ENCODE measurements at regions not wholly inside any gene's neighbourhood (a gene's known extent, or its start where the extent isn't known, plus 50 kb on each side); places are given as distances from the start of the nearest gene placed in this dataset.
"Not testable (repeated sequence)": the region's sequence is repeated elsewhere in the genome, so short reads cannot be mapped to it uniquely, and the experiment has no call there.

DNA sequence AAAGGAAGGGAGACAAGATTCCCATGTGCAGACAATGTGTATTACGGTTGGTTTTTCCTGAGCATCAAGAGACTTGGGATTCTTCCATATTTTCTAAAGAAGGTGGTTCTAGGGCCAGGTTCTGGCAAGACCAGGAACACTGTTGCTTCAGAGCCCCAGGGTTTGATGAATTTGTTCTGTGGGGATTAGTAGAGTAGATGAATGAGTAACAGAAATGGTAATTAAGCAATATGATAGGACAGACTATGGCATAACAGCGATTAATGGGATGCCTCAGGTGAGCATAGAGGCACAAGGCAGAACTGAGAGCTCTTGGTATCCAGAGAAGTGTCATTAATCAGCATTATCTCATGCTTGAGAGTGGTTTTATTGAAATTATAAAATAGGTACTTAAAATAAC is 82.8 kb upstream of the PNPT1 start:
- peaks cover 8% of the 10 kb centered on the region for H3K4me1 Mint-ChIP-seq (ENCODE audit: unreplicated experiment)
- H3K27ac Mint-ChIP-seq, result no peak overlapping the region
- H3K9me3 Mint-ChIP-seq, result peaks cover 11% of the 10 kb centered on the region
- no peak for DNase-seq (ENCODE audit: extremely low spot score, unreplicated experiment)
- TF ChIP-seq CTCF (conservative IDR thresholded peaks at IDR 0.05), result no peak
- no peaks in the 10 kb centered on the region for H3K36me3 Mint-ChIP-seq
- H3K27me3 Mint-ChIP-seq, result peaks cover 13% of the 10 kb centered on the region
- no peak overlapping the region for H3K4me3 Mint-ChIP-seq

DNA sequence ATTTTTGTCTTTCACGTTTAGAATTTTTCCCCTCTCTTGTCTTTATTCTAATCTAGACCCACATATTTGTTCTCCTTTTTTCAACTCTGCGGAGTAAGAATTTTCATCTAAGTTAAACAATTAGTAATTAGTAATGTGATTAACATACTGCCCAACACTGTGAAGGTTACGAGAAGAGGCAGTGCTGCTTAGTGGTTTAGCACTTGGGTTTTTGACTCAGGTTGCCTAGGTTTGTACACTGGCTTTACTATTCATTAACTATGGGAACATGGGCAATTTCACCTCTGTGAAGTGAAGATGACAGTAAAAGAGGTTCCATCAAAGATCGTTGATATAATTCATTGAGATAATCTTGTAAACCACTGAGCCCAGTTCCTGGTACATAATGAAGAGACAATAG is 82.2 kb upstream of the PNPT1 start:
- peaks cover 9% of the 10 kb centered on the region for H3K4me1 Mint-ChIP-seq (ENCODE audit: unreplicated experiment)
- H3K27ac Mint-ChIP-seq, result no peak overlapping the region
- H3K27me3 Mint-ChIP-seq, result peaks cover 16% of the 10 kb centered on the region
- H3K9me3 Mint-ChIP-seq, result peaks cover 11% of the 10 kb centered on the region
- no peak overlapping the region for H3K4me3 Mint-ChIP-seq
- H3K36me3 Mint-ChIP-seq, result no peaks in the 10 kb centered on the region
- no peak for DNase-seq (ENCODE audit: extremely low spot score, unreplicated experiment)
- no peak for TF ChIP-seq CTCF (conservative IDR thresholded peaks at IDR 0.05)

DNA sequence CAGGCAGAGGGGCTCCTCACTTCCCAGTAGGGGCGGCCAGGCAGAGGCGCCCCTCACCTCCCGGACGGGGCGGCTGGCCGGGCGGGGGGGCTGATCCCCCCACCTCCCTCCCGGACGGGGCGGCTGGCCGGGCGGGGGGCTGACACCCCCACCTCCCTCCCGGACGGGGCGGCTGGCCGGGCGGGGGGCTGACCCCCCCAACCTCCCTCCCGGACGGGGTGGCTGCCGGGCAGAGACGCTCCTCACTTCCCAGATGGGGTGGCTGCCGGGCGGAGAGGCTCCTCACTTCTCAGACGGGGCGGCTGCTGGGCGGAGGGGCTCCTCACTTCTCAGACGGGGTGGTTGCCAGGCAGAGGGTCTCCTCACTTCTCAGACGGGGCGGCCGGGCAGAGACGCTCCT is 80.0 kb upstream of the PNPT1 start:
- not testable (repeated sequence) for DNase-seq (ENCODE audit: extremely low spot score, unreplicated experiment); H3K9me3 Mint-ChIP-seq

GRCh38 chr2:55772109-55772980 is 78.7 kb upstream of the PNPT1 start:
- H3K9me3 Mint-ChIP-seq, result peaks cover 5% of the 10 kb centered on the region
- peaks cover 21% of the 10 kb centered on the region for H3K27me3 Mint-ChIP-seq
- peaks cover 5% of the 10 kb centered on the region for H3K4me1 Mint-ChIP-seq (ENCODE audit: unreplicated experiment)
- H3K4me3 Mint-ChIP-seq, result no peak overlapping the region
- no peaks in the 10 kb centered on the region for H3K36me3 Mint-ChIP-seq
- no peak for TF ChIP-seq CTCF (conservative IDR thresholded peaks at IDR 0.05)
- no peak for DNase-seq (ENCODE audit: extremely low spot score, unreplicated experiment)
- no peak overlapping the region for H3K27ac Mint-ChIP-seq

More for the DNA sequence above, 80.0 kb upstream of the PNPT1 start:
- H3K4me1 Mint-ChIP-seq (ENCODE audit: unreplicated experiment); H3K36me3 Mint-ChIP-seq; H3K4me3 Mint-ChIP-seq; H3K27ac Mint-ChIP-seq: not testable (repeated sequence)
- H3K27me3 Mint-ChIP-seq, result peaks cover 16% of the 10 kb centered on the region

GRCh38 chr2:55771612-55772011 is 78.0 kb upstream of the PNPT1 start:
- TF ChIP-seq CTCF (conservative IDR thresholded peaks at IDR 0.05), result peak; percentile 79
- peaks cover 5% of the 10 kb centered on the region for H3K4me1 Mint-ChIP-seq (ENCODE audit: unreplicated experiment)
- peaks cover 21% of the 10 kb centered on the region for H3K27me3 Mint-ChIP-seq
- no peak overlapping the region for H3K27ac Mint-ChIP-seq
- DNase-seq (ENCODE audit: extremely low spot score, unreplicated experiment), result no peak
- peaks cover 5% of the 10 kb centered on the region for H3K9me3 Mint-ChIP-seq
- H3K4me3 Mint-ChIP-seq, result no peak overlapping the region
- no peaks in the 10 kb centered on the region for H3K36me3 Mint-ChIP-seq

- no peak overlapping the region for H3K4me3 Mint-ChIP-seq
- H3K9me3 Mint-ChIP-seq, result no peaks in the 10 kb centered on the region
- TF ChIP-seq CTCF (conservative IDR thresholded peaks at IDR 0.05), result no peak
- peaks cover 20% of the 10 kb centered on the region for H3K27me3 Mint-ChIP-seq
- no peaks in the 10 kb centered on the region for H3K36me3 Mint-ChIP-seq
- peaks cover 5% of the 10 kb centered on the region for H3K4me1 Mint-ChIP-seq (ENCODE audit: unreplicated experiment)
- no peak overlapping the region for H3K27ac Mint-ChIP-seq
- no peak for DNase-seq (ENCODE audit: extremely low spot score, unreplicated experiment)
Measured at GRCh38 chr2:55768991-55769390, 75.3 kb upstream of the PNPT1 start.
